Epidermal melanocyte (primary cell): ENCODE measurements at regions not wholly inside any gene's neighbourhood (a gene's known extent, or its start where the extent isn't known, plus 50 kb on each side); places are given as distances from the start of the nearest gene placed in this dataset.

Experiments
- DNase-seq: peaks from one replicate; pipeline ENCODE4 v3.0.0; 2011; ENCODE audit warnings: low spot score; ENCODE audit not compliant: insufficient read length

DNA sequence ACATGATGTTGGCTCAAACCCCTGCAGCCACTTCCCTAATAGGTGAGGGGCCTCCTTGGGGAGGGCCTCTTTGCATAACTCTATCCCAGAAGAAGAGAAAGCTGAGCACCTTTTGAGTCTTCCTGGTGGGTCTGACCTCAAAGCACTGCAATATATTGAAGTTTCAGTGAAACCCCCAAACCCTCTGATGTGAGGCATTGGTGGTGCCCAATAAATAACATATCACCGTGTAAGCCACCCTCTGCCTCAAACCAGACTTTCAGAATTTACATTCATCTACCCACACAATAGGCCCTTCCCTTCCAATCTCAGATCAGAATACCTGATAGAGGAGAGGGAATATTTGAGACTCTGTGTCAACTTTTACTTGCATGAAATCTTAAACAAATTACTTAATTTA, 142.8 kb upstream of the STK17B start:
- DNase-seq = no peak

DNA sequence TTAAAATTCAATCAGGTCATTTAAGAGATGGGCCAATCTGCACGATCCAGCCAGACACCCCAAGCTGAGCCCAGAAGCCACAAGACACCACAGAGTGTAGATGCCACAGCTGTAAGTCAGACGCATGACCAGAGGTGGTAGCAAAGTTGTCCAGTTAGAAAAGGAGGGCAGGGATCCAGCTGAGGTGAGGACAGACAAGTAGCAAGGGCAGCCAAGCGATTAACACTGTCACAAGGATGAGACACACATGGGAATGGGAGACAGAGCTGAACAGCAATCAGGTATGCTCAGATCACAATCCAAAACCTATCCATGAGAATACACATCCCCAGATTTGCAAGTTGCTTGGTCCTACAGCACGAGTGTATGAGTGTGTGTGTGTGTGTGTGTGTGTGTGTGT, 143.4 kb upstream of the STK17B start:
- no peak for DNase-seq

DNA sequence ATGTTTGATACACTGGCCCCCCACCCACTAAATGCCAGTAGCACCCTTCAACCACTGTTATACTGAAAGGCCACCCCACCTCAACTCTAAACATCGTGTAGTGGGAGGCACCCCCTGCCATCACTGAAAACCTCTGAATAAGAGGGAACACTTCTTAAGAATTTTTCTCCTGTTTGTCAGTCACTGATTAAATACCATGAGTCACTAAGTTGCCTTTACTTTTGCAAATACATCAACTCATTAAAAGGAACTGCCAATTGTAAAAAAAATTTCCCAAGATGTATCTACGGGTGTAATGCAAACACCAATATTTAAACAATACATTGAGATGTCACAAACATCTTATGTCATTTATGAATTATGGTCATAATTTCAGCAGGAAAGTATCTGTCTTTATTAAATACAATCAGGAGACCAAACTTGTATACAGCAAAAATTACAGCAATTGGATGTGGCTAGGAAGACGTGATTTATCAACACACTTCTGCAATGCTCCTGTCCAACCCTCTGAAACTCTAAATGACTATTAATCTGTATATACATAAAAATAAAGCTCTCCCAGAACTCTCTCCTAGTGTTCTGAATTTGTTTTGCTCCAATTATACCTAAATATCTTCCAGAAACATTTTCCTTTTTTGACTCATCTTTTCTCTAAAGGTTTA, 144.1 kb upstream of the STK17B start:
- no peak for DNase-seq

DNA sequence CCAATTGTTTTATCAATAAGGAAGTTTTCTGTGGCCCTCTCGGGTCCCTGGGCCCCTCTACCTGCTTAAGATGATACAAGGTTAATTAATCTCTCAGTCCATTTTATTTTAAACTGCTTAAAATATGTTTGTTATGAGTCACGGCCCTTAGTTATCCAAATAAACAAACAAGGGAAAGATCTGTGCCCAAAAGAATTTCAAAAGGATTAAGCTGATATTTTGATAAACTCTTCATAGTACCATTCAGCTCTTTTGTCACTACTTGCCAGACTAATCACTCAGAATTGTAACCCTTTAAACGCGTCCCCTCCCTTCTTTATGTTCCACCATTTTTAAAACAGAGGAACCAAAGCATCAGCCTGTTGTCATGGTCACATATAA, 144.7 kb upstream of the STK17B start:
- no peak for DNase-seq

DNA sequence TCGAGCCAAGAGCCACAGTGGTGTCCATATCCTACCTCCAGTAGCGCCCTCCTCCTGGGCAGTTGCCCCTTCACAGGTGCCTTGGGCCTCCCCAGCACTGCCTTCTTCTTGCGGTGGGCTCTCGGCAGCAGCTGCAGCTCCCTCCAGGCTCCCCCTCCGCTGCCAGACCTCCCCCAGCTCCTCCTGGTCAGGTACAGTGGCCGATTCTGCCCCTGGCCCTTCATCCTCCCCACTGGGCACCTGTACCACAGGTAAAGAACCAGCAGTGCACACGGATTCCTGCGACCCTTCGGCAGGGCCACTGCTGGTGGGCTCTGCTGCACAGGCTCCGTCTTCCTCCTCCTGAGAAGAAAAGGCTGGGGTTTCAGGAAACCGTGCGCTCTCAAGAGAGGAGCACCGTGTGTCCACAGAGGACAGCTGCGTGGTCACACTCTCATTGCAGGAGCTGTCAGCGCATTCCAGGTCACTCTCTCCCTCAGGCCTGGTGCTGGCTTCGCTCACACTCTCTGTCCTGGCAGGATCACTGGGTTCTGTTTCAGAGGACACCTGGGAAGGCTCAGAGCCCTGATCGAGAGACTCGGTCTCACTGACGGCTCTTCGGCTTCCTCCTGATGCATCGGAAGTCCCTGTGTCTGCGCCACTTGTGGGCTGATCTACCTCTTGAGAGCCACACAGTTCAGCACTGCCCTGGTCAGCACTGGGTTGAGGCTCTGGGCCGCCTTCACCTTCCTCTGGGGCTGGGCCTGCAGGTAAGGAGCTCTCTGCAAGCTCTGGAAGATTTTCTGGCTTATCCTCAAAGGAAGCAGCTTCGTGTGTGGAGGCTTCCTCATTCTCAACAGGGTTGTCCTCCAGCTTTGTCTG, 147.4 kb upstream of the STK17B start:
- DNase-seq = no peak

DNA sequence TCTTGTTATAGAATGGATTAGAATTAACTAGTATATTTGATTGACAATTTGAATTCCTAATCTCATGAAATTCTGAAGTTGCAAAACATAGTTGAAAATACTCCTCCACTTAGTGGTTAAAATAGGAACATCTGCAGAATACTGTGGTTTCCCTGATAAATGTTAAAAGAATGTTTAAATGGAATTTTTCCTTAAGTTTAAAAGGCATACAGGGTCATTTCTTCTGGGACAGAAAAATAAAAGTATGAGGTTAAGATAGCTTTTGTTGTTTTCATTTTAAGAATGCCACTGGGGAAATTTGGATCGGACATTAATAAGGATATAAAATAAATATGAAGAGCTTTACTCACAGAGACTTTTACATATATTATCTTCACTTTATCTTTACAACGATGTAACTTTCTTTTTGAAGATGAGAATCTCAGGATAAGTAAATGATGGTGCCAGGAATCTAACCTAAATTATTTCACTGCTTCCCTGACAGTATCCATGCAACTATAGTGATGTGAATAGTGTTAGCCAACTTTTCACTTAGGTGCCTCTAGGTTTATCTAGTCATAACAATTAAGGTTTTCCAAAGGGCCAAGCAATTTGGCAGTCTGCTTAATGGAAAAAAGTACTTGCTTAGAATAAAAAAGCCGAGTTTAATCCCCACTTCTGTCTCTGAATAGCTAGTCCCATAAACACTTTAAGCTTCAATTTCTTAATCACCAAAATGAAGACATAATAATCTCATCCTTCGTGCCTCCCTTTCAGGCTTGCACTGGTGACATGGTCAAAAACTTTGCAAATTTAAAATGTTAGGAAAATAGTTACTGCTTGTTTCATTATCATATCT, 151.8 kb upstream of the STK17B start:
- peak; percentile 40 for DNase-seq

DNA sequence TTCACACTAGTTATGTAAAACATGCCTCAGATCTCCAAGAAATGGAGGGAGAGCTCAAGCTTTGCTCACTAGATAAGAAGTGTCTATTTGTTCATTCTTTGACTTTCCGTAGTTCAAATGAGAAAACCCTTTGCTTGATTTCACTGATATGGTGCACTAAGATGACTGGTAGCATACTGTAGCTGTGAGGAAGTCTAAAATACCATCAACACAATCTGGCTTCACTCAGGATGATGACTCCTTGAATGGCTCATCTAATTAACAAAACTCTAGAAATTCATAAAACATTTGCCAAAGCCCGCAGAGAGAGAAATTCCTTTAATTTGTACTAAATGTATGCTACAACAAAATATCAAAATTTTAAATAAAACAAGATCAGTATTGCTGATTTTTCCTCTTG, 152.8 kb upstream of the STK17B start:
- no peak for DNase-seq

DNA sequence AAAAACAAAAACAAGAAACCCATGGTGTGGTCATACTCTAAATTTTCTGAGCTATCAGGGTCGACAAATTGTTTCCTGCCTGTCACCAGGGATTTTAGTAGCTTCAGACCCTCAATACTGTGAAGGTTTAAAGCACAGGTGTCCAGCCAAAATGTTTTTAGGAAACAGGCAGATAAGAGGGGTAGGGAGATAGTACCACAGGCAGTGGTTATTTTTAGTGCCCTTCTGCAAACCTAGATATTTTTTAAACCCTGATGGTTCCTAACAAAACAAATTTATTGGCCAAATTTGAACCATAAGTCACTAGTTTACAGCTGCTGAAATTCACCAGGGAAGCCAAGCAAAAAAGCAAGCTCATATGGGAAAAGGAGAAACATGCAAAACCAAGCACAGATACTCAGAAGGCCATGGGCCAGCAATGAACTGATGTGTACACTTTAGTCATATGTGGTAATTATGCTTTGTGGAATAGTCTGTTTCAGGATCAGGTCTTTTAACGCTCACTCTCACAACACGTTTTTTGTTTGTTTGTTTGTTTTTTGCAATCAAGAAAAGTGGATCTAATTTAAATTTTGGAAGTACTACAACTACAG, 156.8 kb upstream of the STK17B start:
- no peak for DNase-seq

DNA sequence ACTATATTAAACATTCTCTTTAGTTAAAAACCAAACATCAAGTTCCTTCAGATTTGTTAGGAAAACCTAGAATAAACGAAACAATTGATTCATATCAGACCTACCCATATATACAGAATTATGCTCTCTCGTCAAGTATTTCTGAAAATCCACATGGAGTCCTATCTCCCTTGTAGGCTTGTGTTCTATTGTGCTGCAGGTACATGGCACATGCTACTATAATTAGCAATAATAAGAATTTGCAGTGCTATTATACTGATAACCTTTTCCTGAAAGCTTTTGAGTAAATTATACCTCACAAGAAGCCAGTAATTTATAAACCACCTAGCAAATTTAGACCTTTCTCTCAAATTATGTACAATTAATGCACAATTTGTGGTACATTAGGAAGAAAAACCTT, 158.6 kb upstream of the STK17B start:
- DNase-seq = no peak

DNA sequence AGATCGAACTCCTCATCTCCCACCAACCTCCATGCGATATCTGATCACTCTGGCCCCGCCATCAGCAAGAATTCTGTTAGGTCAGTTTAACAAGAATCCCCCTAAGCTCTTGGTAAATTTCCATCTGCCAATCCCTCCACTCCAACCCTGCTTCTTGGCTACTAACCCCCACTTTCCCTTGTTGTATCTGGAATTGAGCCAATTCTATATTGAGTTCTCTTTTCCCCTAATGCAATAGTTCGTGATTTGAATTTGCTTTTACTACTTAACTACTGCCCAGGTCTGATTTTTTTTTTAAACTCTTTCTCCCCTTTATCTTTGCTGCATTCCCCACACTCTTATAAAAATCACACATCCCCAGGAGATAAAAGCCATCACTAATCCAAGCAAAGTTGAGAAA, 159.3 kb upstream of the STK17B start:
- DNase-seq = no peak

DNA sequence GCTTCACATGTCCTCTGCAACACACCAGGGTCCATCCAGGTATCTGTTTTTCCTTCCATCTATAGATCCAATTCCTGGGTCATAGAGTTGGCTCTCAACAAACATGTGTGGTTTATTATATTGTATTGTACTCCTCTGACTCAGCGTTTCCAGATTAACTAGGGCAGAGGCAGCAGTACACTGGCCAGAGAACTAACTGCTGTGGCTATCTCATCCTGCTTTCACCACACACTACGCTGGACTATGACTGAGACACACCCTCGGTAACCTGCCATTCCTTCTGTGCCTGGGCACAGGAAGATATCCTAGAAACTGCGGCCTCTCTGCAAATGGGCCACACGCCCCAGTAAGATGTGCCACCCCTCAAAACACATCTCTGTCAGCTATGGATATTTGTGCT, 159.8 kb upstream of the STK17B start:
- DNase-seq = no peak

DNA sequence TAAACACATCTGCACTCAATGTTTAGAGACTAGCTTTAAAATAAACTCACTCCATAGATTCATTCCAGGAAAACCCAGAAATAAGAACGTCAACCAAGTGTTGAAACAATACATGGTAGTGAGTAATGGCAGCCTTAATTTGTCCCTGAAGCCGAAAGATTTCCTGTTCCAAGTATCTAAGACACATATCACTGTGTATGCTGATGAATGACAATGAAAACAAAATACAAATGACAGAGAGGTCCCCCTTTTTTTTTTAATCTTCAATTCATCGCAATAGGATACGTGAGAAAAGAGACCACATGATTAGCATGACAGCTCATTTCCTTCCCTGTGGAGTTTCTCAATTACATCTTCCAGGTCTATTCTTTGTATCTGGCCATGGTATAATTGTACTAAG, 160.5 kb upstream of the STK17B start:
- DNase-seq = no peak

DNA sequence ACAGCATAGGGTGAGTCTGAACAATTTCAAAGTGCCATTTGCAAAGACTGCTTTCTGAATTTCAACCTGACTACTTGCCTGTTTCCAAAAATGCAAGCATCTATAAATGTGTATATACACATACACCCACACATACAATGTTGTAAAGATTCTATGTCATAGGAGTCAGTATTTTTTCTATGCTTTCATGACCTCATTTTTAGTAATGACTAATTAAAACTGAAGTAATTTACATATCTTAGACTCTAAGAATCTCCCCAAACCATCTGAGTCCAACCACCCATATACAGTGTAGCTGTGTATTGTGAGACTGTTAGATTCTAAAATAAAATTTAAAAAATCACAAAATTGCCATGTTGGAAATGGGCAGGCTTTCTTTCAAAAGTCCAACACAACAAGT, 162.0 kb upstream of the STK17B start:
- DNase-seq = no peak

DNA sequence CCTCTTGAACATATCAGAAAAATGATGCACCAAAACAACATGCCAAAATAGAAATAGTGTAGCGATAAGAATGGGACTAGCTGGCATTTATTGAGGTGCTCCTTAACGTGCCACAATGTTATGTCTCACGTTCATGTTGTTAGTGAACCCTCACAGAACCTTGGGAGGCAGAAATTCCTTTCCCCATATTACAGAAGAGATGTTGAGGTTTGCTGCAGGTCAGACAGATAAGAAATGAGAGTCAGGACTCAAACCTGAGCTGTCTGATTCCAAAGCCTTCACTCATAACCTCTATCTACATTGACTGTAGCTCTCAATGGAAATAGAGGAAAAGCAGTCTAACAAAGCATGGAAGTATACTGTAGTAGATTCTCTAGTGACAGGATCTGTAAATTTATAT, 163.3 kb upstream of the STK17B start:
- no peak for DNase-seq

DNA sequence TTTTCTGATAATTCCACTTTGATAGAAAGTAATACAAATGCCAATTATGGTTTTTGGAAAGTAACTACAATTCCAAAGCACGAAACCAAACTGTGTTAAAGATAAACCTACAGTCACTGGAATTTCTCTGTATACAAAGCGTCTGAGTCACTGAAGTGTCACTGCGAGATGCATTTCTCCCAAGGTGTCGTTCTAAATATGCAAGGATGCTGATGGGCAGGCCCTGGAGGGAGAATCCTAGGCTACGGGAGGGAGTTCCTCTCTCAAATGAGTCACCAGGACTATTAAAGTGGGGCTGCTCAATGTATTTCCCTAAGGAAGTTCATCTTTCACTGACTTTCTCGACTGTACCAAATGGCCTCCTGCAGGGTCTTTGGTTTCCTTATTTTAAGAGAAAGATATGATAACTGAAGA, 163.8 kb upstream of the STK17B start:
- no peak for DNase-seq

DNA sequence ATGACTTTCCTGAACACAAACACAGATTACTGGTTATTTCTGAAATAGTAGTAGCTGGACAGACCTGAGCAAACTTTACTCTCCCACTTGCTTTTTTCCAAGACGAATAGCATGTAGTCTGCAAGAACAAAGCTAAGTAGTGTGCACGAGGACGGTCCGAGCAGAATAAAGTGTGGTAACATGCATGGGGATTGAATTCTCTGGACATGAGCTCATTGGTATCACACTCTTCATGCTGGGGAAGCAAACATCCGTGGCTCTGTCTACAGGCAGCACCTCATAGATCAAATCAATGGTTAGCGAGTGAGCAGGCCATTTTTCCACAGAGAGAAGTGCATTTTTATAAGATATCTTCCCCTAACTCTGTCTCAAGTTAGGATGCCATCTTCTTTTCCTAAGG, 164.8 kb upstream of the STK17B start:
- DNase-seq = no peak

DNA sequence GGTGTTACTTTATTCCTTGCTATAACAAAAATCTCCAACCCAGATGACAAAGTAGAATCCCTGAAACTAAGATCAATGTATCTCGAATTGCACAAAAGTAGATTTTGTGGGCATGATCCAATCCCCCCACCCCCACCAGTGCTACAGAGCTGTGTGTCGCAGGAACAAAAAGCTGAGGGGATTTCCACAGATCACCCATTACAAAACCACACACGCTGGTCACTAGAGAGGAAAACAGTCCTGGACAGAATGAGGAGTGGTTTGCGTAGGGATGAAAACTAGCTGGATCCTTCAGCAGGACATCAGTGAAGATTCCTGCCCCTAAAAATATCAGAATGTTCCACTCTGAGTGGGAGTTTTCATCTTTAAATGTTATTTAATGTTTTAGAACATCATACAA, 165.3 kb upstream of the STK17B start:
- DNase-seq = no peak

DNA sequence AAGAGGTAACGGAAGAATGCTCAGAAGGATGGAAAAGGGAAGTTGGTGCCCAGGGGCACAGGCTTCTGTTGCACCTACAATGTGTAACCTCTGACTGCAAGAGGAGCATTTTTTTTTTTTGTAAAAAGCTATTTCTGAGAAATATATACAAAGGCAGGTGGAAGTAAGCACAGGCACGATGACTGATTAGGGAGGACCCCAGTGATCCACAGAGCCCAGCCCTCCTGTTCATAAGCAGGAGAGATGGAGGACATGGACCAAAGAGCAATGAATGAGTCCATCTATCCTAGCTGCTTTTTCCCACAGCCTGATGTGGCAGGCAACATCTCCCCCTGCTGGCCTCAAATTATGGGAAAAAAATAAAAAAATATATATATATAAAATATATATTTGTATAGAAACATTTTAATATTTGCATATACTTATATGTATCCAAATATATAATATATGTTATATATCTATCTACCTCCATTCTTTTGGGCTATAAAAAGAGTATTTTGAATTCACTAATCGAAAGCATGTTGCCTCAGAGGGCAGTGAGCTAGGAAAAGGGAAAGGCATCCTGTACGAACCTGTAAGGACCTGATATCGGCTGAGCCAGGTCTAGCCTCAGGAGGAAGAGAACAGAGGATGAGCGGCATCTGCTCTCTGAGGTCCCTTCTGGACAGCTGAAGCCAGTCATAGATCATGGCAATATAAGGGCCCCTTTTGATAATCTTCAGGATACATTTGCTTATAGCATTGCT, 166.0 kb upstream of the STK17B start:
- DNase-seq = peak; percentile 33

DNA sequence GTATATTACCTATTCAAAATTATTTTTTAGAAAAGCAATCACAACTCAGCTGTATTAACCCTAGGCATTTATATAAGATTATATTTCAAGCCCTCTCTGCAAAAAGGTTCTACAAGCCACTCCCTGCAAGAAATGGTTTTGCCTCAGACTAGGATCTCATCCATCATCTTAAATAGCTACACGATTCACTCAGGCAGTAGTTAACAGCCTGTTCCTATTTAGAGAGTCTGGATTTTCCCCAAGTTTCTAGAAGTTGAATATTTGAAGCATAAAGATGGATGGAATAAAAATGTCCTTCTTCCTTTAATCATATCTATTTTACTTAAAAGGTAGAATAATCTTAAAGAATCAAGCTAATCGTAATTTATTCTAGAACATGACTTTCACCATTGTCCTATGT, 167.1 kb upstream of the STK17B start:
- no peak for DNase-seq

DNA sequence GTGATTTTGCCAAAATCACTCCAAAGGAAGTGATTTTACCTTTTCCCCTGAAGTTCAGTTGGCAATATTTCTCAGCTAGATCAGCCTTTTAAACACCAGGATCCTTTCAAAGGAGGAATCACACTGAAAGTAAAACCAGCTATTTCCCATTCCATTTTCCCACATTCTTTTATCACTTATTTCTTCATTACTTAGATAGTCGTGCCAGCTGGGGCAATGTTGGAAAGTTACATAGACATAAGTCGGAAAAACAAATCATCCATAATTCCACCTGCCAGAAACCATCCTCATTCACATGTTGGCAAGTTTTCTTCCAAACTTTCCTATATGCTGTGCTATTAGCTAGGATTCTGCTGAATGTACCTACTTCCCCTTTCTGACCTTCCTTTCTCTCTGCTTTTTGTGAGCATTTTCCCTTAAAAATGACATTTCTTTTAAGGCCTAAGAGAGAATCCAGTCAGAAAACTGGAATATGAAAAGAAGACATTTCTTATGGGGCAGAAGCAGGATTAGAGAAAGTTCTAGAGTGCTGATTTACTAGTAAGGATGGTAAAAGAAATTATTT, 170.0 kb upstream of the STK17B start:
- DNase-seq = no peak

DNA sequence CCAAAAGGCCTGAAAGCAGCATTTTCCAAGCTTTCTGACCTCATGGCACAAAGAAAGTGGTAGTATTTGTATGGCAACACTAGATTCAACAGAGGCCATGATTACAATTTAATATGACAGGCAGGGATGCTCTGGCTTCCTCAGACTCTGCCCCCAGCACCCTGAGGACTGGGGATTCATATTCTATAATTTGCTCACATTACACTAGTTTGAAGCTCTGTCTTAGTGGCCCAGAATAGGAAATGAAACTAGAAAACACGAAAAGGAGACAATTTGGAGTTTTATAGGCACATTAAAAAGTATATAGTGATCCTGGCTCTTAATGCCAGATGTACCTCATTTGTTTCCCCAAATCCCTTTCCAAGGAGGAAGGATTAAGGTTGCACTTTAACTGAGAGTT, 173.0 kb upstream of the STK17B start:
- DNase-seq = no peak
